ENCODE measurements at regions not wholly inside any gene's neighbourhood (a gene's known extent, or its start where the extent isn't known, plus 50 kb on each side); places are given as distances from the start of the nearest gene placed in this dataset.

DNA sequence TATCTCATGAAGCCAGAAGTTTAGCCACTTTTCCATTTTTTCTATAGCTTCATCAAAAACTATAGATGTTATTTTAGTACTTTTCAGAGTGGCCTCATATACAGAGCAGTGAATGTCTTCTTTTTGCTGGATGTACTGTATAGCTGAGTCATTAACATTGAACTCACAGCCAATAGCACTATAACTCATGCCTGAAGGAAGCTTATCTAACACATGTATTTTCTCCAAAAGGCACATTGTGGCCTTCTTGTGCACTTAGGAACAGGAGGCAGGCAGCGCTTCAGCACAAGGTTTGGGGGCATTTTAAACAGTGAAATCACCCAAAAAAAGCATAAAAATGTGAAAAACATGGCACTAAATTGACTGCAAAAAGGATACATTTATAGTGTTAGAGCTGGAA is 336.8 kb upstream of the TMTC1 start:
- TF ChIP-seq, protein P1, sequence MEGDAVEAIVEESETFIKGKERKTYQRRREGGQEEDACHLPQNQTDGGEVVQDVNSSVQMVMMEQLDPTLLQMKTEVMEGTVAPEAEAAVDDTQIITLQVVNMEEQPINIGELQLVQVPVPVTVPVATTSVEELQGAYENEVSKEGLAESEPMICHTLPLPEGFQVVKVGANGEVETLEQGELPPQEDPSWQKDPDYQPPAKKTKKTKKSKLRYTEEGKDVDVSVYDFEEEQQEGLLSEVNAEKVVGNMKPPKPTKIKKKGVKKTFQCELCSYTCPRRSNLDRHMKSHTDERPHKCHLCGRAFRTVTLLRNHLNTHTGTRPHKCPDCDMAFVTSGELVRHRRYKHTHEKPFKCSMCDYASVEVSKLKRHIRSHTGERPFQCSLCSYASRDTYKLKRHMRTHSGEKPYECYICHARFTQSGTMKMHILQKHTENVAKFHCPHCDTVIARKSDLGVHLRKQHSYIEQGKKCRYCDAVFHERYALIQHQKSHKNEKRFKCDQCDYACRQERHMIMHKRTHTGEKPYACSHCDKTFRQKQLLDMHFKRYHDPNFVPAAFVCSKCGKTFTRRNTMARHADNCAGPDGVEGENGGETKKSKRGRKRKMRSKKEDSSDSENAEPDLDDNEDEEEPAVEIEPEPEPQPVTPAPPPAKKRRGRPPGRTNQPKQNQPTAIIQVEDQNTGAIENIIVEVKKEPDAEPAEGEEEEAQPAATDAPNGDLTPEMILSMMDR (conservative IDR thresholded peaks at IDR 0.05; ENCODE audit: low read depth, low read length): no peak
- TF ChIP-seq BHLHE40 (IDR thresholded peaks at IDR 0.05; ENCODE audit: low read depth, low read length): no peak
- no peak for TF ChIP-seq POLR2A (IDR thresholded peaks at IDR 0.05; ENCODE audit: low read depth, low read length)
- TF ChIP-seq, protein P2, sequence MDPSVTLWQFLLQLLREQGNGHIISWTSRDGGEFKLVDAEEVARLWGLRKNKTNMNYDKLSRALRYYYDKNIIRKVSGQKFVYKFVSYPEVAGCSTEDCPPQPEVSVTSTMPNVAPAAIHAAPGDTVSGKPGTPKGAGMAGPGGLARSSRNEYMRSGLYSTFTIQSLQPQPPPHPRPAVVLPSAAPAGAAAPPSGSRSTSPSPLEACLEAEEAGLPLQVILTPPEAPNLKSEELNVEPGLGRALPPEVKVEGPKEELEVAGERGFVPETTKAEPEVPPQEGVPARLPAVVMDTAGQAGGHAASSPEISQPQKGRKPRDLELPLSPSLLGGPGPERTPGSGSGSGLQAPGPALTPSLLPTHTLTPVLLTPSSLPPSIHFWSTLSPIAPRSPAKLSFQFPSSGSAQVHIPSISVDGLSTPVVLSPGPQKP (IDR thresholded peaks at IDR 0.05; ENCODE audit: borderline replicate concordance, low read depth, low read length): no peak
- no peak for TF ChIP-seq SMC3 (IDR thresholded peaks at IDR 0.05; ENCODE audit: low read depth, low read length)
- no peak for TF ChIP-seq MXI1 (IDR thresholded peaks at IDR 0.05; ENCODE audit: borderline replicate concordance, low read depth, low read length)
- TF ChIP-seq CHD1 (IDR thresholded peaks at IDR 0.05; ENCODE audit: low read depth, low read length): no peak
- no peak for TF ChIP-seq RCOR1 (IDR thresholded peaks at IDR 0.05; ENCODE audit: insufficient replicate concordance, low read length)
